GM12864 (cell line): ENCODE measurements at regions not wholly inside any gene's neighbourhood (a gene's known extent, or its start where the extent isn't known, plus 50 kb on each side); places are given as distances from the start of the nearest gene placed in this dataset.

Experiments used
- DNase-seq: peaks from one replicate; pipeline ENCODE4 v3.0.0-alpha.2; 2011; ENCODE audit warnings: low read depth
- H3K4me3 ChIP-seq: 2 replicates; pipeline ENCODE4 v1.5.1; 2011; ENCODE audit warnings: mild to moderate bottlenecking, low read depth, low read length, control low read depth
- CTCF ChIP-seq: IDR thresholded peaks from 2 replicates; pipeline ENCODE4 v1.5.1; 2011; ENCODE audit warnings: low read depth, mild to moderate bottlenecking, moderate library complexity, low read length, control low read depth, inconsistent platforms; ENCODE audit errors: missing control alignments

GRCh38 chr18:34098109-34098508 lies 126.6 kb downstream of the NOL4 start:
- no peak for DNase-seq
- no peak for TF ChIP-seq CTCF
- H3K4me3 ChIP-seq, result no peak overlapping the region

- no peak overlapping the region for H3K4me3 ChIP-seq
- no peak for TF ChIP-seq CTCF
- DNase-seq, result no peak
Observed at GRCh38 chr18:34097312-34097711, 127.4 kb downstream of the NOL4 start.

DNA sequence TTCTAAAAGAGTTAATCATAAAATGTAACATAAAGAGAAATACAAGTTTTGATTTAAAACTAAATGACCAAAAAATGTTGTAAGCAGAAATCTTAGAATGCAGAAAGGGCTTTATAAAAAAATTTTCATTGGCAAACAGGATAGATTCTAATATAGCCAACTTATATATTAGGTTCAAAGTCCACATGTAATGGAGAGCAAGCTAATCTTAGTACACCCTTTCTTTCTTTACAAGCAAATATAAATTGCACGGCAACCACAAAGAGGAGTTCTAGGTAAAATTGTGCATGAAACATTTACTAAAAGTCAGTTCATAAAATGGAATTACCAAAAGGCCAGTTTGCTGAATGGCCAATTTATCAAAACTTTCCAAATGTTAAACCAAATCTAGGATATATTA lies 130.6 kb downstream of the NOL4 start:
- no peak for DNase-seq
- no peak overlapping the region for H3K4me3 ChIP-seq
- no peak for TF ChIP-seq CTCF

DNA sequence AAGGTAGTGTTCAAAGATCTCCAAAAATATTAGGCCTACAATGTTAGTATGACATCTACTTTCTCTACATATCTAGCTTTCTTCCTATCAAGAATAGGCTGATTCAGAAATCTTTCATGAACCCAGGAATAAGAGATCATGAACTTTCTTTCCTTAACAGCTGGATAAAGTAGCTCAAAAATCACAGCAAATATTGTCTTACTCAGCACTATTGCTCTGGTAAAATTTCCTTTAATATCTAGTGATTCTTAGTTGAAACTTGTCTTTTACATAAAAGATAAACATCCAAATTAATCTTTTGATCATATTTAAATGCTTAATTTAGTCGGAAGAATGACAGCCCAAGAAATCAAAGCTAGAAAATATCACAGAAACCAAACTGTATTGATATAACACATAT lies 131.9 kb downstream of the NOL4 start:
- DNase-seq, result no peak
- H3K4me3 ChIP-seq, result no peak overlapping the region
- TF ChIP-seq CTCF, result no peak

- TF ChIP-seq CTCF, result no peak
- no peak for DNase-seq
- H3K4me3 ChIP-seq, result no peak overlapping the region
Observed at GRCh38 chr18:34086370-34086769, 138.3 kb downstream of the NOL4 start.

GRCh38 chr18:34085140-34085739 lies 139.5 kb downstream of the NOL4 start:
- no peak for TF ChIP-seq CTCF
- DNase-seq, result no peak
- H3K4me3 ChIP-seq, result no peak overlapping the region

GRCh38 chr18:34084635-34085034 lies 140.1 kb downstream of the NOL4 start:
- no peak for DNase-seq
- no peak overlapping the region for H3K4me3 ChIP-seq
- TF ChIP-seq CTCF, result no peak
